ENCODE measurements at regions not wholly inside any gene's neighbourhood (a gene's known extent, or its start where the extent isn't known, plus 50 kb on each side); places are given as distances from the start of the nearest gene placed in this dataset.

DNA sequence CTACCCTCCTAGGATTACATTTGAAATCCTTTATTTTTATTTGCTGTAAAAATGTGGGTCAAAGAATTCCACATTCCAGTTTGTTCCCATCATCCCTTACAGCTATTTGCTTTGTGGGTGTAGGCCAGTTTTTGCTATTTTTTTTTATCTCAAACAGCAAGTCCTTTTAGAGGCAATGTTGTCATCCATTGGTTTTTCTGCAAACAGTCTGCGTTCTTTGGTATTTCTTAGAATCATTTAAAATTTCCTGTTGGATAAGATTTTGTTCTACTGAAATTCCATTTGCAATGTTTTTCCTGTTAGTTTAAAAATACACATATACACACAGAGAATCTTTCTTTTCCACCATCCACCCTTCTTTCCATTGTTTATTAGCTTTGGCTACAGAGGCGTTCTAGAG lies 53.3 kb upstream of the STK38L start:
- TF ChIP-seq, protein P1, sequence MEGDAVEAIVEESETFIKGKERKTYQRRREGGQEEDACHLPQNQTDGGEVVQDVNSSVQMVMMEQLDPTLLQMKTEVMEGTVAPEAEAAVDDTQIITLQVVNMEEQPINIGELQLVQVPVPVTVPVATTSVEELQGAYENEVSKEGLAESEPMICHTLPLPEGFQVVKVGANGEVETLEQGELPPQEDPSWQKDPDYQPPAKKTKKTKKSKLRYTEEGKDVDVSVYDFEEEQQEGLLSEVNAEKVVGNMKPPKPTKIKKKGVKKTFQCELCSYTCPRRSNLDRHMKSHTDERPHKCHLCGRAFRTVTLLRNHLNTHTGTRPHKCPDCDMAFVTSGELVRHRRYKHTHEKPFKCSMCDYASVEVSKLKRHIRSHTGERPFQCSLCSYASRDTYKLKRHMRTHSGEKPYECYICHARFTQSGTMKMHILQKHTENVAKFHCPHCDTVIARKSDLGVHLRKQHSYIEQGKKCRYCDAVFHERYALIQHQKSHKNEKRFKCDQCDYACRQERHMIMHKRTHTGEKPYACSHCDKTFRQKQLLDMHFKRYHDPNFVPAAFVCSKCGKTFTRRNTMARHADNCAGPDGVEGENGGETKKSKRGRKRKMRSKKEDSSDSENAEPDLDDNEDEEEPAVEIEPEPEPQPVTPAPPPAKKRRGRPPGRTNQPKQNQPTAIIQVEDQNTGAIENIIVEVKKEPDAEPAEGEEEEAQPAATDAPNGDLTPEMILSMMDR (IDR thresholded peaks at IDR 0.05) = no peak
- no peak for TF ChIP-seq POLR2A (IDR thresholded peaks at IDR 0.05)

All from uterus (tissue), 2 donors.